CD4-positive, alpha-beta T cell (primary cell): ENCODE measurements at regions not wholly inside any gene's neighbourhood (a gene's known extent, or its start where the extent isn't known, plus 50 kb on each side); places are given as distances from the start of the nearest gene placed in this dataset.

Experiments
- ATAC-seq: fragments of 200-7000 bp; cut with Tn5 transposase; one replicate; pipeline ENCODE4 v1.10.0; 2022; ENCODE audit warnings: mild to moderate bottlenecking; ENCODE audit not compliant: poor library complexity
- CTCF ChIA-PET: fragments of 350-600 bp; sonication (Branson Sonifier 250); formaldehyde crosslinking; loops from one replicate; lab custom pipeline; 2021; ENCODE audit warnings: antibody characterized with exemption, inconsistent platforms; lab: Charles Lee
- POLR2A ChIA-PET: fragments of 350-600 bp; sonication (Branson Sonifier 250); formaldehyde crosslinking; loops from one replicate; lab custom pipeline; 2021; ENCODE audit warnings: antibody characterized with exemption, inconsistent platforms; lab: Charles Lee
- DNase-seq, 14 experiments: peaks; one replicate each; pipeline ENCODE4 v3.0.0-alpha.2; 2013 to 2020; ENCODE audit warnings: mixed read lengths in 2 of 14
- H3K27ac ChIP-seq, 2 donors: one replicate each; pipeline versions ENCODE4 v1.5.1 to v1.7.0; 2013; ENCODE audit warnings: low read length in 2 of 2, low read depth in 1 of 2, mild to moderate bottlenecking in 1 of 2
- H3K27me3 ChIP-seq, 2 experiments: 1 replicate in 1 of 2; 2 replicates in 1 of 2; pipeline versions ENCODE4 v1.6.1 to v1.7.0; 2013; ENCODE audit warnings: low read length in 2 of 2, control low read depth in 1 of 2, mild to moderate bottlenecking in 1 of 2, moderate library complexity in 1 of 2; ENCODE audit not compliant: insufficient read depth in 2 of 2, control insufficient read depth in 1 of 2
- H3K36me3 ChIP-seq: one replicate; pipeline ENCODE4 v1.6.1; 2013; ENCODE audit warnings: low read length, control low read depth; ENCODE audit not compliant: insufficient read depth
- H3K4me1 ChIP-seq: one replicate; pipeline ENCODE4 v1.6.1; 2013; ENCODE audit warnings: low read length, control low read depth; ENCODE audit not compliant: insufficient read depth
- H3K4me3 ChIP-seq: one replicate; pipeline ENCODE4 v1.5.1; 2013; ENCODE audit warnings: mild to moderate bottlenecking, low read length, moderate library complexity
- H3K9me3 ChIP-seq, 2 experiments: 1 replicate in 1 of 2; 2 replicates in 1 of 2; pipeline versions ENCODE4 v1.6.1 to v1.7.0; 2013; ENCODE audit warnings: low read length in 2 of 2, mild to moderate bottlenecking in 2 of 2, control low read depth in 1 of 2, moderate library complexity in 1 of 2; ENCODE audit not compliant: control insufficient read depth in 1 of 2, insufficient read depth in 1 of 2
- H3K27ac Mint-ChIP-seq: one replicate; pipeline ENCODE4 v1.8.0; 2020; ENCODE audit warnings: mixed read lengths
- H3K27me3 Mint-ChIP-seq: one replicate; pipeline ENCODE4 v1.8.0; 2021; ENCODE audit warnings: mixed read lengths
- H3K36me3 Mint-ChIP-seq: one replicate; pipeline ENCODE4 v1.8.0; 2021; ENCODE audit warnings: low read depth, mixed read lengths
- H3K4me1 Mint-ChIP-seq: one replicate; pipeline ENCODE4 v1.8.0; 2021; ENCODE audit warnings: low read depth, mixed read lengths
- H3K4me3 Mint-ChIP-seq: one replicate; pipeline ENCODE4 v1.8.0; 2020; ENCODE audit warnings: mild to moderate bottlenecking, mixed read lengths
- H3K9me3 Mint-ChIP-seq: one replicate; pipeline ENCODE4 v1.8.0; 2020; ENCODE audit warnings: mixed read lengths
- CTCF ChIP-seq: fragments of 200-600 bp; IDR thresholded peaks from one replicate; pipeline ENCODE4 v1.8.0; 2022; ENCODE audit warnings: antibody characterized with exemption, mild to moderate bottlenecking
- intact Hi-C, 2 experiments: fragments of 100-400 bp; cut with DNase I in 1 of 2; cut with micrococcal nuclease in 1 of 2; formaldehyde crosslinking; loops; one replicate each; pipeline versions ENCODE4 v1.15.1 to v1.9.0; 2023 to 2025; cut with DNase I, micrococcal nuclease

- ChIA-PET POLR2A (no interaction called here), CTCF (no interaction called here)
- Histone ChIP-seq H3K27me3 (no peaks in the 10 kb centered on the region), H3K9me3 (peaks cover 0 to 3% of the 10 kb centered on the region in 2 experiments), H3K36me3 (no peaks in the 10 kb centered on the region), H3K4me1 (no peaks in the 10 kb centered on the region), H3K4me3 (no peak overlapping the region), H3K27ac (no peak overlapping the region)
- no peak for TF ChIP-seq CTCF
- Mint-ChIP-seq H3K4me3 (no peak overlapping the region), H3K27ac (no peak overlapping the region), H3K36me3 (no peaks in the 10 kb centered on the region), H3K27me3 (no peaks in the 10 kb centered on the region), H3K4me1 (no peaks in the 10 kb centered on the region), H3K9me3 (peaks cover 3% of the 10 kb centered on the region)
- ATAC-seq (no peak), DNase-seq (no peak)
- intact Hi-C loops: no loop called here
Observed at GRCh38 chr3:74338998-74339397, 275.5 kb downstream of the CNTN3 start.

- no peak overlapping the region for H3K4me3 Mint-ChIP-seq
- Histone ChIP-seq H3K36me3 (no peaks in the 10 kb centered on the region), H3K27me3 (no peaks in the 10 kb centered on the region), H3K4me3 (no peak overlapping the region), H3K9me3 (no peaks in the 10 kb centered on the region), H3K27ac (no peak overlapping the region), H3K4me1 (no peaks in the 10 kb centered on the region)
- no peak for DNase-seq
- CTCF ChIA-PET: no interaction called here
- intact Hi-C loops: no loop called here
- H3K27ac Mint-ChIP-seq: no peak overlapping the region
- no peaks in the 10 kb centered on the region for H3K36me3 Mint-ChIP-seq
- H3K9me3 Mint-ChIP-seq: peaks cover 5% of the 10 kb centered on the region
- POLR2A ChIA-PET: no interaction called here
- H3K4me1 Mint-ChIP-seq: no peaks in the 10 kb centered on the region
- no peak for ATAC-seq
- no peak for TF ChIP-seq CTCF
- no peaks in the 10 kb centered on the region for H3K27me3 Mint-ChIP-seq
Observed at GRCh38 chr3:74332165-74332564, 282.3 kb downstream of the CNTN3 start.

- Mint-ChIP-seq H3K36me3 (no peaks in the 10 kb centered on the region), H3K4me3 (no peak overlapping the region), H3K27ac (no peak overlapping the region), H3K4me1 (no peaks in the 10 kb centered on the region), H3K27me3 (no peaks in the 10 kb centered on the region), H3K9me3 (peaks cover 5% of the 10 kb centered on the region)
- ChIA-PET POLR2A (no interaction called here), CTCF (no interaction called here)
- Histone ChIP-seq H3K27me3 (no peaks in the 10 kb centered on the region), H3K36me3 (no peaks in the 10 kb centered on the region), H3K4me1 (no peaks in the 10 kb centered on the region), H3K27ac (no peak overlapping the region), H3K9me3 (no peaks in the 10 kb centered on the region), H3K4me3 (no peak overlapping the region)
- intact Hi-C loops: no loop called here
- no peak for TF ChIP-seq CTCF
- DNase-seq: no peak
- ATAC-seq: no peak
Observed at GRCh38 chr3:74331711-74332110, 282.7 kb downstream of the CNTN3 start.
